Left ventricle myocardium inferior (tissue), 1 donor: ENCODE measurements at regions not wholly inside any gene's neighbourhood (a gene's known extent, or its start where the extent isn't known, plus 50 kb on each side); places are given as distances from the start of the nearest gene placed in this dataset.

ENCODE experiments used
- DNase-seq: peaks from one replicate; pipeline ENCODE4 v3.0.0-alpha.2; 2020
- H3K27ac ChIP-seq: fragments of 200-600 bp; replicated peaks from 2 replicates; pipeline ENCODE4 v1.8.0; 2021
- H3K27me3 ChIP-seq: fragments of 200-600 bp; 2 replicates; pipeline ENCODE4 v1.8.0; 2021; ENCODE audit warnings: low read depth
- H3K36me3 ChIP-seq: fragments of 200-600 bp; 2 replicates; pipeline ENCODE4 v1.8.0; 2021
- H3K4me1 ChIP-seq: fragments of 200-600 bp; 2 replicates; pipeline ENCODE4 v1.8.0; 2021
- H3K4me3 ChIP-seq: fragments of 200-600 bp; 2 replicates; pipeline ENCODE4 v1.8.0; 2021; ENCODE audit warnings: mild to moderate bottlenecking, moderate library complexity
- H3K9me3 ChIP-seq: fragments of 200-600 bp; replicated peaks from 2 replicates; pipeline ENCODE4 v1.8.0; 2021
- intact Hi-C: fragments of 100-400 bp; cut with micrococcal nuclease; formaldehyde crosslinking; loops from one replicate; pipeline ENCODE4 v1.11.0; 2022
- TF ChIP-seq, protein P1 (sequence below): fragments of 200-600 bp; IDR thresholded peaks from 2 replicates; pipeline ENCODE4 v1.8.0; 2021; ENCODE audit warnings: antibody characterized with exemption, mild to moderate bottlenecking, borderline replicate concordance
- donor health status: DM: no; HTN: yes; CAD: no; lungs with severe emphysema.

GRCh38 chr4:177012918-177013545 is 220.3 kb upstream of the VEGFC start:
- no peak for DNase-seq
- H3K27me3 ChIP-seq = no peaks in the 10 kb centered on the region
- intact Hi-C loops = no loop called here
- no peak overlapping the region for H3K27ac ChIP-seq
- no peaks in the 10 kb centered on the region for H3K4me1 ChIP-seq
- TF ChIP-seq, protein P1, sequence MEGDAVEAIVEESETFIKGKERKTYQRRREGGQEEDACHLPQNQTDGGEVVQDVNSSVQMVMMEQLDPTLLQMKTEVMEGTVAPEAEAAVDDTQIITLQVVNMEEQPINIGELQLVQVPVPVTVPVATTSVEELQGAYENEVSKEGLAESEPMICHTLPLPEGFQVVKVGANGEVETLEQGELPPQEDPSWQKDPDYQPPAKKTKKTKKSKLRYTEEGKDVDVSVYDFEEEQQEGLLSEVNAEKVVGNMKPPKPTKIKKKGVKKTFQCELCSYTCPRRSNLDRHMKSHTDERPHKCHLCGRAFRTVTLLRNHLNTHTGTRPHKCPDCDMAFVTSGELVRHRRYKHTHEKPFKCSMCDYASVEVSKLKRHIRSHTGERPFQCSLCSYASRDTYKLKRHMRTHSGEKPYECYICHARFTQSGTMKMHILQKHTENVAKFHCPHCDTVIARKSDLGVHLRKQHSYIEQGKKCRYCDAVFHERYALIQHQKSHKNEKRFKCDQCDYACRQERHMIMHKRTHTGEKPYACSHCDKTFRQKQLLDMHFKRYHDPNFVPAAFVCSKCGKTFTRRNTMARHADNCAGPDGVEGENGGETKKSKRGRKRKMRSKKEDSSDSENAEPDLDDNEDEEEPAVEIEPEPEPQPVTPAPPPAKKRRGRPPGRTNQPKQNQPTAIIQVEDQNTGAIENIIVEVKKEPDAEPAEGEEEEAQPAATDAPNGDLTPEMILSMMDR = no peak
- H3K4me3 ChIP-seq = no peak overlapping the region
- H3K9me3 ChIP-seq = peaks cover 35% of the 10 kb centered on the region
- H3K36me3 ChIP-seq = no peaks in the 10 kb centered on the region

DNA sequence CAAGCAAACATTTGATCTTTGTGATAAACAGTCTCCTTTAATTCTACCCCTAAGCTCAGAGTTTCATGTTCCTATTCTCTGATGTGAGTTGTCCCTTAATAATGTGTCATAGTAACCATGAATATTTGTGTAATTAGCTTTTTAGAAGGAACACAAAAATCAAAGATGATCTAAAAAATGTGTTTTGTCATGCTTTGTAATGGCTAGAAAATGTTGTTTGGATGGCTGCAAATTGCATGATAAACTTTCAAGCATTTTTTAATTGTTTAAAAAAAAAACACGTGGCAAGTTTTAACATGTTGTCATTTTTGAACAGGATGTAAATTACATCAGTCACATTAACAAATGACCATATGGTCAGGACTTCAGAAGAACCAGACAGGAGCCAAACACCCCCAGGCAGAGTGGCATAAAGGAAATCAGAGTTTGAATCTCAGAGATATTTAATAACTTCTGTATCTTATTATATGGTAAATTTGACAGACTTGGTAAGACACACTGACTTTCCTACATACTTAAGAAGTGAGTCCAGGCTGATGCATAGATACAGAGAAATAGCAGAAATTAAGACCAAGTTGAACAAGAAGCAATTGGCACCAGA is 223.9 kb upstream of the VEGFC start:
- no peaks in the 10 kb centered on the region for H3K36me3 ChIP-seq
- no peaks in the 10 kb centered on the region for H3K27me3 ChIP-seq
- TF ChIP-seq, protein P1 = no peak
- H3K27ac ChIP-seq = no peak overlapping the region
- intact Hi-C loops = no loop called here
- H3K9me3 ChIP-seq = peaks cover 58% of the 10 kb centered on the region
- no peaks in the 10 kb centered on the region for H3K4me1 ChIP-seq
- no peak for DNase-seq
- H3K4me3 ChIP-seq = no peak overlapping the region

GRCh38 chr4:177023951-177024350 is 231.2 kb upstream of the VEGFC start:
- TF ChIP-seq, protein P1 = no peak
- Histone ChIP-seq H3K9me3 (peaks cover 32% of the 10 kb centered on the region), H3K27ac (no peak overlapping the region), H3K27me3 (no peaks in the 10 kb centered on the region), H3K4me3 (no peak overlapping the region), H3K36me3 (no peaks in the 10 kb centered on the region), H3K4me1 (no peaks in the 10 kb centered on the region)
- no peak for DNase-seq
- intact Hi-C loops = no loop called here

DNA sequence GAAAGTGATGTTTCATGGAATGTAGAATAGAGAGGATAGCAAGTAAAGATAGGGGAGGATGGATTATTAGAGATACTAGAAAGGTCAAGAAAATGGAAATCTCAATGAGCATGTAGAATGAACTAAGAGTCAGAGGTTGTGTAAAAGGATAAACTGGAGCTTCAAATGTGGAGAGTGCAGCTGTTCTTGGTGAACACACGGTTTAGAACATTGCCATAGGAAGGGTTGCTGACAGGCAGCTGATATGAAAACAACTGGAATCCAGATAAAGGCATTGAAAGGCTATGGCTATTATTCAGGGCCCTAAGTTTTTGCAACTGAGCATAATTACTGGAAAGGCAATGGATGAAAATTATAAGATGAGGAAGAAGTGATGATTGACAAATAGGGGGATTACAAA is 239.6 kb upstream of the VEGFC start:
- TF ChIP-seq, protein P1 = no peak
- Histone ChIP-seq H3K9me3 (no peaks in the 10 kb centered on the region), H3K4me1 (no peaks in the 10 kb centered on the region), H3K27me3 (no peaks in the 10 kb centered on the region), H3K4me3 (no peak overlapping the region), H3K27ac (no peak overlapping the region), H3K36me3 (no peaks in the 10 kb centered on the region)
- no peak for DNase-seq
- intact Hi-C loops = no loop called here

DNA sequence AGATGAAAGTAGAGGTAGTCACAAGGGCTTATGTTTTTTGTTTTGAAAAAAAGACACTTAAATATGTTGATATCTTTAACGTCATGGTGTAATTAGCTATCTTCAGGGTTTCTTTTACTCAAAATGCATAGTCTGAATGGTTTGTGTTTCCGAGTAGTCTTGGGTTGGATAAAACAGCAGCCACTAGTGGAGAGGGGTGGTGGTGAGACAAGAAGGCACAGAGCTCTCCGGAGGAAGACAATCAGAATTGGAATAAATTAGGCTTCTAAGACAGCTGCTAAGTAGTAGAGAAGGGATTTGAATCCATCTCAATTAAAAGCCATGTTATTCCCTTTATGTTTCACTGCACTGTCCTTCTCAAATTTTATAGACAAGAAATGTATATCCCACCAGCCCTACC is 240.4 kb upstream of the VEGFC start:
- Histone ChIP-seq H3K27me3 (no peaks in the 10 kb centered on the region), H3K4me1 (no peaks in the 10 kb centered on the region), H3K36me3 (no peaks in the 10 kb centered on the region), H3K9me3 (no peaks in the 10 kb centered on the region), H3K4me3 (no peak overlapping the region), H3K27ac (no peak overlapping the region)
- intact Hi-C loops = no loop called here
- TF ChIP-seq, protein P1 = no peak
- DNase-seq = no peak
